Embryonic facial prominence (tissue), 1 donor: ENCODE measurements at regions not wholly inside any gene's neighbourhood (a gene's known extent, or its start where the extent isn't known, plus 50 kb on each side); places are given as distances from the start of the nearest gene placed in this dataset.

Source experiments
- DNase-seq: peaks from one replicate; pipeline ENCODE4 v3.0.0-alpha.2; 2016; ENCODE audit errors: extremely low spot score

- no peak for DNase-seq
These were observed 104.5 kb downstream of the NGF start for GRCh38 chr1:115233598-115233997.

GRCh38 chr1:115230281-115230680 is 107.8 kb downstream of the NGF start:
- no peak for DNase-seq

DNA sequence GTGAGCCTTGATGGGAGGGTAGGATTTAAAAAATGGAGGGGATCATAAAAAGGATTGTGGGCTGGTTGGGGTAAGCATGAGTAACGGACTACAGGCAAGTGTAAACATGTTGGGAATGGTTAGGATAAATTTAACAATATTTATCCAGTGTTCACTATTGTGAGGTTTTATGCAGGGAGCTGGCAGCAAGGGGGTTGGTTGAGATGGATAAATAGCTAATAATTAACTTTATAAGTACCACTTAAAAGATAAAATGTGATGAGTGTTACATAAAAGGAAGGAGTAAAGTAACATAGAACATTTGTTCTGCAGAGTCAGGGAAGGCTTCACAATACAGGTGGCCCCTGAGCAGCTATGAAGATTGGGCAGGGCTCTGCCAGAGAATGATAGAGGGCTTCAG is 109.0 kb downstream of the NGF start:
- no peak for DNase-seq

DNA sequence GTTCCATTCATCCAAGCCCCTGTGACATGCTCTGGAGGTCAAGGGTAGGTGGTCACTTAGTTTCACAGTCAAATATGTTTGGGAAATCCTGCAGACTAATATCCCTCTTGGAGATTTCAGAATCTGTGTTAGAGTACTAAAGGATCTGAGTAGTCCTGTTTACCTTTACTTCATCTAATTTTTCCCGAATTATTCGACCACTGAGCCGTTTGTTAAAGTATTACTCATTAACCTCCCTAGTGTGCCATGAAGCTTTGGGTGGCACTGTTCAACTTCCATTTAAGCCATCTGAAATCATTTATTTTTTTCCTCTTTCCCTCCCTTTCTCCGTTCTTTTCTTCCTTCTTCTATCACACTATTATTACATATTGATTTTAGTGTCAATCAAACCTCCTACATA is 109.9 kb downstream of the NGF start:
- DNase-seq: no peak

GRCh38 chr1:115227346-115228082 is 110.5 kb downstream of the NGF start:
- DNase-seq: no peak

GRCh38 chr1:115225993-115226685 is 111.9 kb downstream of the NGF start:
- no peak for DNase-seq

GRCh38 chr1:115224636-115225035 is 113.4 kb downstream of the NGF start:
- no peak for DNase-seq

- DNase-seq: no peak
These were observed 115.2 kb downstream of the NGF start for GRCh38 chr1:115222616-115223402.

DNA sequence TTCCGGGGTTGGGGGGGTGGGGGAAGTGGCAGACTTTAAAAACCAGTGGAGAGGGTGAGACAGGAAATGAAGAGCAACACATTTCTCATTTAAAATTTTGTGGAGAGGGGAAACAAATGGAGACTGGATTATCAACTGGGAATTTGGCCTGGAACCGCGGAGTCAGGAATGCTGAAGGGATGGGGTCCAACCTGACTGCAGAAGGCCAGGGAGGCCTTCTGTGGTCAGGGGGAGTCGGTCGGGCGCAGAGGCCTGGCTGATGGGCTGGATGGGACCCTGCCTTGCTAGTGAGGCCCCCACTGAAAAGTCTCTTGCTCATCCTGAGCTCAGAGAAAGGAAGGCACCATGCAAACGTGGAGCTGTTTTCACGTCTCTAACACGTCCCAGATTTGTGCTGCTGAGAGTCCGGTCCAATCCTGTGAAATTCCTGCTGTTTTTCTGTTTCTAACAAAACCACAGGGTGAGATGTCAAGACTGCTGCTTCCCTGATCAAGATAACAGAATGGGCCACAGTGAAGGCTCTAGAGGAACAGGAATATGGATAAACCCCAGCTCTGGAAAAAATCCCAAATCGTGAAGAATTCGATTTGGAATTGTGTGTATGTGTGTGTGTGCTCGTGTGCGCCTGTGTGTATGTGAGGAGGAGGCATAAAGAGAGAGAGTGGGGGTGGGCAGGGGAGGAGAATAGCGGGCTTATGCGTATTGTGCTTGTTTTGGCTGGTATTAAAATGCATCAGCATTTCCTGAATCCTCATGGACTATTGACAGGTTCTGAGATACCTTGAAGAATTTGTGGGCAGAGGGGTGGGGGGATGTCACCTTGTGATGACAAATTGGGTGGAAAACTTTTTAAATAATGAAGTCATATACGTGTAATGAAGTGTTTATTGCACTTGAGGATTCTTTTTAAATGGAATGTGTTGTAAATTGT is 117.4 kb downstream of the NGF start:
- DNase-seq: no peak

GRCh38 chr1:115219927-115220326 is 118.1 kb downstream of the NGF start:
- DNase-seq: no peak

GRCh38 chr1:115218699-115219098 is 119.3 kb downstream of the NGF start:
- DNase-seq: no peak

DNA sequence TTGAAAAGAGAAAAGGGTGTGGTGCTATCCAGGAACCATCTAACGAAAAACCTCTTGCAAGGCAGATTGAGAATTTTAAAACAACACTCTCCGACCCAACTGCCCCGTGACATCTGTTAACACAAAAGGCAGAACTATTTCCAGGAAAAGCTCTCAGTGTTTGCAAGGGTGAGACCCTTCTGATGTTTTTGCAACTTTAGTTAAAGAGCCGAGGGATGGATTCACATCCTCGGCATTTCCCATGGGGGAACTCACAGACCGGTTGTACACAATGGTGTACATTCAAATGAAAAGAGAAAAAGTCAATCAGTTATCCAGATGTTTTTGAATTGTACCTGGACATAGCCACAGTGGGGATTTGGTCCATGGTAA is 120.0 kb downstream of the NGF start:
- no peak for DNase-seq

DNA sequence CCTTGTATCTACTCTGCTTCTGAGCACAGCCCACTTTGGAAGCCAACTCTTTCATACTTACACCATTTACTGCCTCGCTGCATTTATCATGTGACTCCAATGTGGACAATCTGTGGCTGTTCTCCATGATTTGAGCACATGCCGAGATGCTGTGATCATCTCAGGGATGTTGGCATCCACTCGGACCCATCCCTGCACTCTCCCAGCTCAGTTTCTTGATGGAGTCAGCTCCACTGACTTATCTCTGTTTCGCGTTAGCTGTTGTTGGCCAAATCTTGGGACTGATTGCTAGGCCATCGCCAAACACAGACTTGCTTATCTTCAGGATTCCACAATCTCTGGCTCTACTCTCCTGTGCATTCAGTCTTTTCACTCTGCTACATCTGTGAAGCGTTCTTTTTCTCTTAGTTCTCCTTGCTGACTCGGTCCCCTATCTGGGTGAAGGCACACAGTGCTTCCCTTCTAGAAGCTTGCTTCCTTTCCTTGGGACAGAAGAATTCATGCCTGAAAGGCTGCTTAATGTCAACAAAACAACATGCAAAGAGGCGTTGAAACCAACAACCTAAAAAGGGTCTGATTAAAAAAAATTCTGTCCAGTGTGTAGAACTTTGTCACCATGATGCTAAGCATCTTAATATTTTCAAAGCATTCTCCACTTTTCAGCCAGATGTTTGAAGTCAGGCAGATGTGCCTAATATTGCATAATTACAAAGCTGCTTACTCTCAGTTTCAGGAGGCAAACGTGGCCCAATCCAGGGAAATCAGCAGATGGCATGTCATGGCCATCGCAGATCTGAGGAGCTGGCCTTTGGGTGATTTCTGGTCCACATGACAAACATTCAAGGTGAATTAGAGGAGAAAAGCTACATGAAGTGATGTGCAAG is 120.7 kb downstream of the NGF start:
- no peak for DNase-seq

DNA sequence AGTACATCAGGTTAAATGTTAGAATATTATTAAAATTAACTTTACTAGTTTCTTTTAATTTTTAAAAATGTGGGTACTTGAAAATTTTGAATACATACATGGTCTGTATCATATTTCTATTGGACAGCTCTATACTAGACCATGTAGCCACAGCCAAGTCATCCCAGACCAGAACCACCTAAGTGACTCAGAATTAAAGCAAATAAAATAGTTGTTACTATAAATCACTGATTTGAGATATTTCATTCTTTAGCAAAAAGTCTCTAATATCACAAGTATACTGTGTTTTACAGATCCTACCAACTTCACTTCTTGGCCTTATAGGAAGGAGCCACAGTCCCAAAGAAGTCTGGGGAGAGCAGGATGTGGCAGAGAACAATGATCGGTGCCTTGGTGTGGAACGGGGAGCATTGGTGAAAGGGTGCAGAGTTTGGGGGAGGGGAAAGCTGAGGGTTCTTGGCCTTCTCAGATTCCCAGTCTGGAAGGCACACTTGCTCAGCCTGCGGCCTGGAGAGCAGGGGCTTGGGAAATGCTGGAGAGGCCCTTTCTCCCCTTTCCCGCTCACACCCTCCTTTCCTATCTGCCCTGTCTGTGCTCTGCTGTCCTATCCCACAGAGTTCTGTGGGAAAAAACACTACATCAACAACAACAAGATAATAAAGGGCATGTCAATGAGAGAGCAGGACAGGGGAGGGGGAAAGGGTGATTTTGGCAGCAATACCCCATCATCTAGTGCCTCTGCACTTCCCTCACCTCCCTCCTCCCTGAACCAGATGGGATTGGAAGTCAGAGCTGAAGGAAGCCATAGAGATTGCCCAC is 122.1 kb downstream of the NGF start:
- no peak for DNase-seq

DNA sequence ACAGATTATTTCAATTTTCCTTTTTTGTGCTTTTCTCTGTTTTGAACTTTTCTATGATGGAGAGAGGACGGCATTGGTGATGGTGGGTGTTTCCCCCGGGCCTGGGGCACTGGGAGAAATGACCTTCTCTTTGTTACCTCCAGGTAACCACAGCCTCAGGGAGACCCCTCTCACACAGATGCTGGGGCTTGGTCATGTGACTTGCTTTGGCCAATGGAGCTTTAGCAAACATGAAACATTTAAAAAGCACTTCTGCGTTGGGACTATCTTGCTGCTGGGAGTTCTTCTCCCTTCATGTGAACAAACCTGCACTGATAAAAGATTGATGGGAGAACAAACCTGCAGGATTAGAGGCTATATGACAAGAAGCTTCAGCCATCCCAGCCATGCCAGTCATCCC is 122.9 kb downstream of the NGF start:
- DNase-seq: no peak

GRCh38 chr1:115214098-115214497 is 124.0 kb downstream of the NGF start:
- DNase-seq: no peak

- DNase-seq: no peak
These were observed 123.8 kb upstream of the TSPAN2 start for GRCh38 chr1:115213130-115213529.

DNA sequence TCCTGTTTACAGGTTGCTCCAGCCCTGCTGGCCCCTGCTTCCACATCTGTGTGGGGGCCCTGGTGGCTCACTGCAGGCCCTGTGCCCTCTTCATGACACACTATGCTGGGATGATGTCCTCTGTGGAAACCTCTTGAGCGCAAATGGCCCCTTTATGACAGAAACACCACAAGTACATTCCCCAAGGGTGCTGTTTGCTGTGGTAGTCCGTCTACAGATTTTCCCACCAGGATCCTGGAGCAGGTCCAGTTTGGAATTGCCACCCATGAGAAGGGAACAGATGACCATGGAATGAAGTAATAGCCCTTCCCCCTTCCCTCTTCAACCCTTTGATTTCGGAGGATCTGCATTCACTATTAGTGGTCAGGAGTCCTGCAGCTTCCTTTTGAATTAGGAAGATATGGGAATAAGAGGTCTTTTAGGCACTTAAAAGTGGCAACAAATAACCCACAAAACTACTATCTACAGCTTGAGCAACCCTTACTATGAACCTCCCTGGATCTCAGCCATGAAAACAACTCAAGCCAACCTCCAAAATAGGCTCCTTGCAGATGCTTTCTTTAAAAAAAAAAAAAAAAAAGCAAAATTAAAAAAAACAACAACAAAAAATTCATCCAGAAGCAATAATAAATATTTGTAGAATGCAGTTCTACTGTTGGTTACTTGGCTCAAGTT is 121.9 kb upstream of the TSPAN2 start:
- DNase-seq: no peak

GRCh38 chr1:115210302-115210711 is 121.0 kb upstream of the TSPAN2 start:
- no peak for DNase-seq
